ENCODE measurements at regions not wholly inside any gene's neighbourhood (a gene's known extent, or its start where the extent isn't known, plus 50 kb on each side); places are given as distances from the start of the nearest gene placed in this dataset.

DNA sequence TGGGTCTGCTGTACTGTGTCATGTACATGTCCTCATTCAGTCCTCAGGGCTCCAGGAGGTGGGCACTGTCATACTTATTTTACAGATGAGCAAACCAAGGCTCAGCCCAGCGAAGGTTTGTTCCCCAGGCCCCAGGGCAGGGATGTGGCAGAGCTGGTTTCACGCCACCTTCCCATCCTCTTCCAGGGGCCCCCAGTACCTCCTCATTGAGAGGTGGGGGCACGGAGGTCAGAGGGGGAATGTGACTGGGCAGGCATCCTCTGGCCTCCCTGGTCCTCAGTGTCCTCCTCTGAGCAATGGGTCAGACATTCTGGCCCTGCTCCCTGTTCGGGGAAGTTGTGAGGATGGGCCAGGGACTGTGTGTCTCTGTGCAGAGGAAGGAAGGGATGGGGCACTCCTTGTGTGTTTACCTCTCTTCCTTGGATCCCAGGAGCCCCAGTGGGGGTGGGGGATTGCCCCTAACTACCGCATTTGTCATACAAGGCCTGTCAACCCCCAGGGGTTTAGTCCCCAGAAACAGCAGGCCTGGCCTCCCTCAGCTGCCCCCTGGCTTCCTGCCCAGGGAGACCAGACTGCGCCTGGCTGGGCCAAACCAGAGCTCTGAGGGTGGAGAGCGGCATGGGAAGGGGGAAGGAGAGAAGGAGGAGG is 65.9 kb upstream of the LCTL start:
- TF ChIP-seq, protein P1, sequence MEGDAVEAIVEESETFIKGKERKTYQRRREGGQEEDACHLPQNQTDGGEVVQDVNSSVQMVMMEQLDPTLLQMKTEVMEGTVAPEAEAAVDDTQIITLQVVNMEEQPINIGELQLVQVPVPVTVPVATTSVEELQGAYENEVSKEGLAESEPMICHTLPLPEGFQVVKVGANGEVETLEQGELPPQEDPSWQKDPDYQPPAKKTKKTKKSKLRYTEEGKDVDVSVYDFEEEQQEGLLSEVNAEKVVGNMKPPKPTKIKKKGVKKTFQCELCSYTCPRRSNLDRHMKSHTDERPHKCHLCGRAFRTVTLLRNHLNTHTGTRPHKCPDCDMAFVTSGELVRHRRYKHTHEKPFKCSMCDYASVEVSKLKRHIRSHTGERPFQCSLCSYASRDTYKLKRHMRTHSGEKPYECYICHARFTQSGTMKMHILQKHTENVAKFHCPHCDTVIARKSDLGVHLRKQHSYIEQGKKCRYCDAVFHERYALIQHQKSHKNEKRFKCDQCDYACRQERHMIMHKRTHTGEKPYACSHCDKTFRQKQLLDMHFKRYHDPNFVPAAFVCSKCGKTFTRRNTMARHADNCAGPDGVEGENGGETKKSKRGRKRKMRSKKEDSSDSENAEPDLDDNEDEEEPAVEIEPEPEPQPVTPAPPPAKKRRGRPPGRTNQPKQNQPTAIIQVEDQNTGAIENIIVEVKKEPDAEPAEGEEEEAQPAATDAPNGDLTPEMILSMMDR (IDR thresholded peaks at IDR 0.05) = no peak
- TF ChIP-seq POLR2AphosphoS5 (IDR thresholded peaks at IDR 0.05; ENCODE audit: insufficient read depth in 1 of 2, low read depth in 1 of 2) (no peak), POLR2A (IDR thresholded peaks at IDR 0.05) (no peak)
